ENCODE measurements at regions not wholly inside any gene's neighbourhood (a gene's known extent, or its start where the extent isn't known, plus 50 kb on each side); places are given as distances from the start of the nearest gene placed in this dataset.
A peak's percentile ranks its signal among the peaks of the same experiment; 100 is the strongest.

DNA sequence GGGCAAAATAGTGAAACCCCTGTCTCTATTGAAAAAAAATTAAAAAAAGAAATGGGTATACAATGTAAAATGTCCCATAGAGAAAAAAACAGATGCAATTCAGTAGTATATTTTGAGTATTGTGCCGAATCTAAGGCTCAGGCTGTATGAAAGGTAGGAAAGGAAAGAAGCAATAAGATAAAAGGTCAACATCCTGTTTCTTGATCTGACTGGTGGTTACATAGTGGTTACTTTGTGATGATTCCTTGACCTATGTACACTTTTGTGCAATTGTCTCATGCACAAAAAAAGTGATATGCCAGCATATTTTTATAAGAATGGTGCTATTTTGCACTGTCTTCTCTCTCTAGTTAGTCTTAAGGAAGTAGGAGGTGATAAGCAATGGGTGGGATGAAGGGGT is 1333.7 kb upstream of the TMEFF2 start:
- no peak for DNase-seq (ENCODE audit: low spot score in 2 of 2)
- Mint-ChIP-seq H3K9me3 (peaks cover 0 to 5% of the 10 kb centered on the region in 2 donors), H3K27ac (no peak overlapping the region), H3K36me3 (no peaks in the 10 kb centered on the region)
- ATAC-seq: no peak

DNA sequence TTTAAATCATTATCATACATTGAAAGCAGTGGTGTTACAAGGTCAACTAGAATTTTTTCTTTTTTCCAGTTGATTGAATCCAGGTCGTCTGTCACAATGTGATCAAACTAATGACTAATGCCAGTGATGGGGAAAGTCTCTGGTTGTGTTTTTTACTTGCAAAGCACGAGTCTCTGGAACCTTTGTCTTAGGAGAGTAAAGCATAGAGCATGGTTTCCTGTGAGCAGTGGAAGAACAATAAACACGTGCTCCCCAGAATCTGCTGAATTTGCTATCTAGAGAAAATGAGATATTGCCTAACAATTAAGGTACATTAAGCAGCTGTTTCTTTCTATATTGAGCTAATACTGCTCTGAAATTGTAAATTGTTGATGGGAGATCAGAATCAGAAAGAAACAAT is 1332.4 kb upstream of the TMEFF2 start:
- Mint-ChIP-seq H3K36me3 (no peaks in the 10 kb centered on the region), H3K27ac (no peak overlapping the region), H3K9me3 (peaks cover 0 to 5% of the 10 kb centered on the region in 2 donors)
- ATAC-seq: no peak
- DNase-seq (ENCODE audit: low spot score in 2 of 2): no peak

DNA sequence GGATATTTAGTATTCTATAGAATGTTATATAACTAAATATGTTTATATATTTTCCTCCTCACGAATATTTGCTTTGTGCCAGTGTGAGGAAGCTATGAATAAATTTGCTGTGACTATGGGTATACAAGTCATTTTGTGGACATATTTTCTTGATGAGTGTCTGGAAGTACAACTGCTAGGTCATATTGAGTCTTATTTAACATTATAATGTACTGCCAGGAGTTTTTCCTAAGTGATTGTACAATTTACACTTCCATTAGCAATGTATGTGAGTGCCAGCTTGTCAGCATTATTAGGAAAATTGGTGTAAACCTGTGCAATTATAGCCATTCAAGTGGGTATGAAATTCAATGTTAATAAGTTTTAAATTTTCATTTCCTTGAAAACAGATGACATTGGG is 1328.9 kb upstream of the TMEFF2 start:
- Mint-ChIP-seq H3K36me3 (no peaks in the 10 kb centered on the region), H3K9me3 (peaks cover 0 to 5% of the 10 kb centered on the region in 2 donors), H3K27ac (no peak overlapping the region)
- ATAC-seq (no peak), DNase-seq (ENCODE audit: low spot score in 2 of 2) (no peak)

DNA sequence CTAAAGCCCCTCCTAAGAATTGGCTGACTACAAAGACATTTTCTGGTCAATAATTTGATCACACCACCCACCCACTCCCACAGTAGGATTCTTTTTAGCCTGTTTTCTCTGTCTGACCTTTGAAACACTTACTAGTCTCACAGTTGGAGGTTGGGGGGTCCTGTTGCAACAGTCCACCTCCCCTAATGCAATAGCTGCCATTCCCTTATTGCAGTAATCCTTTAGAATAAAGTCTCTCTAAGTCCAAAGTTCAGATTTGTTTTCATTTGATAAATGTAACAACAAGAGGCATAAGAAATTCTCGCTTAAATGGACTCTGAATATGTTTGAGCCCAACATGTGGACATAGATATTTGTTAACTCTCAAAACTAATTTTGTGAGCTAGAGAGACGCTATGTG is 1326.8 kb upstream of the TMEFF2 start:
- H3K27ac Mint-ChIP-seq: no peak overlapping the region
- H3K36me3 Mint-ChIP-seq: no peaks in the 10 kb centered on the region
- H3K9me3 Mint-ChIP-seq: peaks cover 0 to 10% of the 10 kb centered on the region in 2 donors
- ATAC-seq: no peak
- DNase-seq (ENCODE audit: low spot score in 2 of 2): no peak

DNA sequence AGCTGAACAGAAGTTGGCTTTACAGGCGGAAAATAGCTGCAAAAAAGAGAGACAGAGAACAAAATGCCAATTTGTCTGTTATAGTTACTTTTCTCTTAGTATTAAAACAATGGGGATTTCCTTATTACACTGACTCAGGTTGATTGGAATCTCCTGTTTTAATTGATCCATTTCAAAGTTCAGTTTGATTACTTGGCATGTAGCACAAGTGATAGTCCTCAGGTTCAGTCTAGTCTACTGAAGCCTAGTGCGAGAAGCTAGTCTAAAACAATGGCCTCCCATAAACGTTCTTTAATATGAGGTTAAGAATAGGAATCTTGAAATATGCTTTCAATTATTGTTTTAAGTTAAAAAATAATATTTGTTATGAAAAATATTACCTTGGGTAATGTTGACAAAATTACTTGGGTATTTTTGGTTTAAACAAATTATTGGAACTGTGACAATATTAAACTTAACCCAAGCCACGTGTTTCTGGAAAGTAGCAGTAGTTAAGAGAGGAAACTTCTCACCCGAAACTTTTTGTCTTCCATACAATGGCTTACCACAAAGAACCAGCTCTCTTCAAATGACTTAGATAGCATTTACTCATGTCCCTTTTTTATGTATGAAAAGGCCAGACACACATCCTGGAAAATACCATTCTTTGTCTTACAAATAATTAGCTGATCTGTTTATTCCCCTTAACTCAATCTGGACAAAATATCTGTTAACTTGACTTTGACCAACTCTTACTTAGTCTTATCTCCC is 1326.2 kb upstream of the TMEFF2 start:
- no peak for DNase-seq (ENCODE audit: low spot score in 2 of 2)
- ATAC-seq: no peak
- Mint-ChIP-seq H3K36me3 (no peaks in the 10 kb centered on the region), H3K9me3 (peaks cover 0 to 10% of the 10 kb centered on the region in 2 donors), H3K27ac (no peak overlapping the region)

DNA sequence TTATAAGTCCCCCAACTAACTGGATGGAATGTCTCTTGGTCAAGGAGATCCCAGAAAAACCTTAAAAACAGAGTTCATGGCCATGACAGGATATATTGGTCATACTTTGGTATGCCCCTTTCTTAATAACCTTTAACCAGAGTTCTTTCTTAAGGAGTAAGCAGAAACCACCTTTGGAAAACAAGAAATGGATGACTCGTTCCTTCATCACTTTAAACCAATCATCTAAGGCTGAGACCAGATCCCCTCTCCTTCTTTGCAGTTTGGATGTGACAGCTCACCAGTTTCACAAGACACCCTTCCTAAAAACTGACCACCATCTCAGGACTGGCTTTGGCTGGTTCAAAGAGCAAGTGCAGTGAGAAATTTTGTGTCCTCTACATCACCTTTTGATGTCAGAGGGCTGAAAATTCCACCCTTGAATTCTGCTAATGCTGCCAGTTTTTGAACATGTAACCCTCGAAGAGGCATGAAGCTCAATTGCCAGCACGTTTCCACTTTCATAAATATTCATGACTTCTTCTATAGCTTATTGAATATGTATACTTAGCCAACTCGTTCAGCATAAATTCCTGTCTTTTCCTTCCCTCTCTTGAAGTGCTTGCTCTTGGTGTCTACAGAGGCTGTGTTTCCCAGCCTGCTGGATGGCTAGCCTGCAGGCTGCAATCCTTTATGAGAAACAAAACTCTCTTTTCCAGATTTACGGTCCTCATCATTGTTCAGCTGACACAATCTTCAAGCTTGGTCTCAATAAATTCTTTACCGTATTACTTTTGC is 1323.5 kb upstream of the TMEFF2 start:
- Mint-ChIP-seq H3K27ac (no peak overlapping the region), H3K9me3 (peaks cover 0 to 5% of the 10 kb centered on the region in 2 donors), H3K36me3 (no peaks in the 10 kb centered on the region)
- ATAC-seq: peak in 1 of 2 donors; percentile 18
- no peak for DNase-seq (ENCODE audit: low spot score in 2 of 2)

DNA sequence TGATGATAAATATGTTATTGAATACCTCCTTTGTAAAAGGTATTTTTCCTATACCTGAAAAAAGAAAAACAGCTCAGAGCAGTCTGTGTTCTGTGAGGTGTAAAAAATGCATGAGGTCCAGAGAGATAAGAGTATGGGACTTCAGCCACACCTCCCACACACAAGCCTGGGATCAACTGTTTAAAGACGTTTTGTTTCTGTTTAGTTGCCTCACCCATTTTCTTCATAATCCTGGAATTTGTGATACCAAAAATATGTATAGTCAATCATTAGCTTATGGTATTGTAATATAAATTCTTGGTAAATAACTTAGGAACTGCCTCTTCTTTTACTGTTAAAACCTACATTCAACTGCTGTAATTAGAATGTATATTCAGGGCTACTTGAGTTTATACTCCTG is 1322.9 kb upstream of the TMEFF2 start:
- H3K9me3 Mint-ChIP-seq: peaks cover 0 to 5% of the 10 kb centered on the region in 2 donors
- DNase-seq (ENCODE audit: low spot score in 2 of 2) (no peak), ATAC-seq (no peak)
- no peak overlapping the region for H3K27ac Mint-ChIP-seq
- no peaks in the 10 kb centered on the region for H3K36me3 Mint-ChIP-seq

DNA sequence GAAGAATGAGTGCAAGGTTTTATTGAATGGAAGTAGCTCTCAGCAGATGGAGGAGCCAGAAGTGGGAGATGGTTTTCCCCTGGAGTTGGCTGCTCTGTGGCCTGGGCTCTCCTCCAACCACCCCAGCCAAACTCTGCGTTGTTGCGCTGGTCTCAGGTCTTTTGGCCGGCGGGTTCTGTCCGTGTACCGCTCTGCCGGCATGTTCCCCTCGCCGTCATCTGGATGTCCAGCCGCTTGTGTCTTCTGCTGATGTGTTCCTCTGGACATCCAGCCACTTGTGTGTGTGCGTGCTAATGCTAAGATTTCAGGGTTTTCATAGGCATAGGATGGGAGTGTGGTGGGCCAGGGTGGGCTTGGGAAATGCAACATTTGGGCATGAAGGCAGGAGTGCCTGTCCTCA is 1311.3 kb upstream of the TMEFF2 start:
- Mint-ChIP-seq H3K36me3 (no peaks in the 10 kb centered on the region), H3K27ac (no peak overlapping the region), H3K9me3 (no peaks in the 10 kb centered on the region)
- ATAC-seq (no peak), DNase-seq (ENCODE audit: low spot score in 2 of 2) (no peak)

DNA sequence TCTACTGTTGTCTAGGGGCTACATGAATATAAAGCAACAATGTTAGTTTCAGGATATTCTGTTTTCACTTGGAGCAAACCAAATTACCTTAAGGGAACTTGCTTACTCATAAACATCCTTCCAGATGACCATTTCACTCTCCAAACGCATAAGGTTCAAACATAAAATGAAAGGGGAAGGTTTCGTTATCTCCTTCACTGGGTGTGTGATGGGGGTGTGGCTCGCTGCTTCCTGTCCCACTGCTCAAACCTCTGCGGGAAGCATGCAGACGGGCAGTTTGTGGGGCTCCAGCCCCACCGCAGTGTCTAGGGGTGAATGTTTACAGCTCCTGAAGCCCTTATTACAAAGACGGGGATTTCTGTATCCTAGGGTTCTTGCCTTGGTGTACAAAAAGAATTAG is 1310.9 kb upstream of the TMEFF2 start:
- Mint-ChIP-seq H3K9me3 (no peaks in the 10 kb centered on the region), H3K27ac (no peak overlapping the region), H3K36me3 (no peaks in the 10 kb centered on the region)
- no peak for ATAC-seq
- no peak for DNase-seq (ENCODE audit: low spot score in 2 of 2)

DNA sequence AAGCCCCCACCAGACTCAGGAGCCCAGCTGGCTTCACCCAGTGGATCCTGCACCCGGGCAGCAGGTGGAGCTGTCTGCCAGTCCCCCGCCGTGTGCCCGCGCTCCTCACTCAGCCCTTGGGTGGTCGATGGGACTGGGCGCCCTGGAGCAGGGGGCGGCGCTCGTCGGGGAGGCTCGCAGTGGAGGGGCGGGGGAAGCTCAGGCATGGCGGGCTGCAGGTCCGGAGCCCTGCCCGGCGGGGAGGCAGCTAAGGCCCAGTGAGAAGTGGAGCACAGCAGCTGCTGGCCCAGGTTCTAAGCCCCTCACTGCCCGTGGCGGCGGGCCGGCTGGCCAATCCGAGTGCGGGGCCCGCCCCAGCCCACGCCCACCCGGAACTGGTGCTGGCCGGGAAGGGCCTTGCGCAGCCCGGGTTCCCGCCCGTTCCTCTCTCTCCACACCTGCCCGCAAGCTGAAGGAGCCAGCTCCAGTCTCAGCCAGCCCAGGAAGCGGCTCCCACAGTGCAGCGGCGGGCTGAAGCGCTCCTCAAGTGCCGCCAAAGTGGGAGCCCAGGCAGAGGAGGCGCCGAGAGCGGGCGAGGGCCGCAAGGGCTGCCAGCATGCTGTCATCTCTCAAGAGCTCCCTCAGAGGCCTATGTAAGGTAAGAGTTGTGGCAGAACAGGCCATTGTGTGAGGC is 1307.8 kb upstream of the TMEFF2 start:
- Mint-ChIP-seq H3K36me3 (no peaks in the 10 kb centered on the region), H3K27ac (no peak overlapping the region), H3K9me3 (peaks cover 0 to 3% of the 10 kb centered on the region in 2 donors)
- DNase-seq (ENCODE audit: low spot score in 2 of 2) (no peak), ATAC-seq (no peak)

DNA sequence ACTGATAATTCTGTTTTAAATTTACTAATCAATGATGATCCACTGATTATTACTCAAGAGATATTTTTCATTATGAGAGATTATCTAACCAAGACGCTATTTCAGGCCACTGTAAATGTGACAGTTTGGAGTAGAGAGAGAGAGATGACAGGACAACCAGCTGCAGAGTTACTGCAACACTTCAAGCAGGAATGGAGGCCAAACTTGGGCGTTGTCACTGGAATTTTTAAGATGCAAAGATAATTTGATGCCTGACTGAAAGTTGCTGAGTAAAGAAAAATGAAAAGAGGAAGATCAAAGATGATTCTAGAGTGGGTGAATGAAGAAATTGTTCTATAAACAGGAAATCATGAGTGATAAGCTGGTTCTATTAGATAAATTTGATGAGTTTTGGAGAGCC is 1302.1 kb upstream of the TMEFF2 start:
- no peak overlapping the region for H3K27ac Mint-ChIP-seq
- no peaks in the 10 kb centered on the region for H3K36me3 Mint-ChIP-seq
- ATAC-seq (no peak), DNase-seq (ENCODE audit: low spot score in 2 of 2) (no peak)
- peaks cover 0 to 3% of the 10 kb centered on the region in 2 donors for H3K9me3 Mint-ChIP-seq

DNA sequence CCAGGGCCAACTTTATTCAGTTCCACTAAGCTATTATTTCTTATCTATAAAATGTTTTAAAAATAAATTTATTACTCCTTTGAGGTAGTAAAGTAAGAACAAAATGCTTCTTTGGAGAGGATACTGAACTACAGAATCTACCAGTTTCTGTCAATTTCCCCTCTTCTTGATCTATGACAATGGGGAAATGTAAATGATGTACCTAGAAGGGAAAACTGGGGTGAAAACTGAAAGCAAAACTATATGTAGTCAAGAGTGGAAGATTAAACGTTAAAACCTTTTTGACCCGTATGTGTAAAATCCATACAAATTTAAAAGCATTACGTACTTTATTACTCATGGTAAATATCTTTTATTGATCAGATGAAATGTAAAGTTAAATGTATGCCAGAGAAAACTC is 1287.8 kb upstream of the TMEFF2 start:
- no peak for DNase-seq (ENCODE audit: low spot score in 2 of 2)
- Mint-ChIP-seq H3K27ac (no peak overlapping the region), H3K36me3 (no peaks in the 10 kb centered on the region), H3K9me3 (peaks cover 0 to 5% of the 10 kb centered on the region in 2 donors)
- ATAC-seq: no peak

DNA sequence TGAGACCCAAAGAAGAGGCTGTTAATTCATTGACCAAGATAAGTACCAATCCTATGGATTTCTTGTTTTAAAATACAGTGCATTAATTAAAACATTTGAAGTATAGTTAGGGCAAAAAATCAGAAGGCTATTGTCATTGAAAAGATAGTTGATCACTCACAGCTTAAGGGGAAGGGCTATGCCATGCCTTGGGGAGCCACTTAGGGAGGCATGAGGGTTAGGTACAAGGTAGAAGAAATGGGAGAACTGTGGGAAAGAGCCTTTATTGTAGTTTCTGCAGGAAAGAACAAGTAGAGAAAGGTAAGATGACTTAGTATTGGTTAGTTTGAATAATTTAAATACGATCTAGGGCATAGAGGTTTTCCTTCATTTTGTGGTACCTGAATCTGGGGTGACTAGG is 1285.5 kb upstream of the TMEFF2 start:
- no peak for DNase-seq (ENCODE audit: low spot score in 2 of 2)
- ATAC-seq: no peak
- H3K36me3 Mint-ChIP-seq: no peaks in the 10 kb centered on the region
- no peak overlapping the region for H3K27ac Mint-ChIP-seq
- H3K9me3 Mint-ChIP-seq: no peaks in the 10 kb centered on the region

DNA sequence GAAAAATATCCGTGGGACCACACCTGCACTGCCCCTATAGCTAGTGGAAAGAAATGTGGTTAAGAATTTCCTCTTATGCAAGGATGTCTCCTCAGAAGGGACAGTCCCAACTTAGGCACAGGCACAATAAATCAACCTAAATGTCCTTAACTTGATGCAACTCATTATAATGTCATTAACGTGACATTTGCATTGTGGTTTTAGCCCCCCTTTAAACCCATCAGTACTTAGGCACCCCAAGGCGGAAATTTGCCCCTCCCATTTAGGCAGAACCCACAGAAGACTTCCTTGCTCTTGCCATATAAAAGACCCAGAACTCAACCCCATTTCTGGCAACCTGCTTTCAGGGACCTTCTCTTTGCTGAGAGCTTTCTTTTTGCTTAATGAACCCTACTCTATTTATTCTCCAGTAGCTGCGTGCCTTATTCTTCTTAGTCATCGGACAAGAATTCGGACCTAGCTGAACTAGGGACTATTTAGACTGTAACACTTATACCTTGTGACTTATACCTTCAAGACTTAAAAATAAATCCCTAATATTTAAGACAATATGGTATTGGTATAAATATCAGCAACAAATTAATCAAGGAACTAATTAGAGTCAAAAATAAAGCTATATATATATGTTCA is 1281.6 kb upstream of the TMEFF2 start:
- DNase-seq (ENCODE audit: low spot score in 2 of 2) (no peak), ATAC-seq (peak in 1 of 2 donors; percentile 57)
- H3K27ac Mint-ChIP-seq: no peak overlapping the region
- peaks cover 3 to 4% of the 10 kb centered on the region in 2 donors for H3K9me3 Mint-ChIP-seq
- no peaks in the 10 kb centered on the region for H3K36me3 Mint-ChIP-seq

DNA sequence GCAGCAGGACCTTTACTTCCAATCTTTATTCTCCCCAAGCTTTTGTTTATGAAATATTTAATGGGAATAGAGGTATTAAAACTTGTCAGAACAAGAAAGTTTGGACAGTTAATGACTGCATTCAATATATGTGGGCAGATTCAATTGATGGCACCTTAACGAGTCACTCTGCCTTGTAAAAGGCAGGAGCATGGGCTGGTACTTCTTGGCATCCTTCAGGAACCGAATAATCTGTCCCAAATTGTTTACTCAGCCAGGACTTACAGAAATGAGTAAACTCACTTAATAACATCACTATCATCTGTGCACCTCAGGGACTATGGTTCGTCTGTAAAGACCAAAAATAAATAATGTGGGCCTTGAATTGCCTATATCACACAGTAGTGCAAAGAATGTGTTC is 1280.3 kb upstream of the TMEFF2 start:
- ATAC-seq (no peak), DNase-seq (ENCODE audit: low spot score in 2 of 2) (no peak)
- H3K27ac Mint-ChIP-seq: no peak overlapping the region
- peaks cover 3 to 4% of the 10 kb centered on the region in 2 donors for H3K9me3 Mint-ChIP-seq
- no peaks in the 10 kb centered on the region for H3K36me3 Mint-ChIP-seq

DNA sequence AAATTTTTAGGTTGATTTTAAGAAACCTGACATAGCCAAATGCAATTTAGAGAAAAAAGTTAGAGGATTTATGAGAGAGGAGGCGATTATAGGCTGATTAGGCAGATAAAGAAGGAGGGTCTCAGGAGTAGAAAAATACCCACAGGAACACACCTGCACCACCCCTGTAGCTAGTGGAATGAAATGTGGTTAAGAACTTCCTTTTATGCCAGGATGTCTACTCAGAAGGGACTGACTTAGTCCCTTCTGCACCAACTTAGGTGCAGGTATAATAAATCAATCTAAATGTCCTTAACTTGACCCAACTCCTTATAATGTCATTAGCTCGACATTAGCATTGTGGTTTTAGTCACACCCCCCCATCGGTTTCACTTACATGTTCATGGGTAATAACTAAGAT is 1274.5 kb upstream of the TMEFF2 start:
- no peak for DNase-seq (ENCODE audit: low spot score in 2 of 2)
- no peak overlapping the region for H3K27ac Mint-ChIP-seq
- H3K36me3 Mint-ChIP-seq: no peaks in the 10 kb centered on the region
- ATAC-seq: no peak
- peaks cover 3 to 4% of the 10 kb centered on the region in 2 donors for H3K9me3 Mint-ChIP-seq
